IMR-90 (cell line): ENCODE measurements at regions not wholly inside any gene's neighbourhood (a gene's known extent, or its start where the extent isn't known, plus 50 kb on each side); places are given as distances from the start of the nearest gene placed in this dataset.

Experiments used
- ATAC-seq: fragments of 200-7000 bp; cut with Tn5 transposase; 2 replicates; pipeline ENCODE4 v1.9.1; 2020; ENCODE audit warnings: low read depth, mild to moderate bottlenecking, moderate library complexity
- BruUV-seq: library from RNA; stranded (reverse); fragments of 400-500 nt; replicated peaks from 2 replicates; lab custom pipeline; 2021; lab: Mats Ljungman, UMichigan
- CTCF ChIA-PET: fragments of 300-600 bp; formaldehyde crosslinking; extraction: SDS; loops from one replicate; lab custom pipeline; 2021; ENCODE audit warnings: antibody characterized with exemption; lab: Yijun Ruan, JAX
- POLR2A ChIA-PET: fragments of 300-600 bp; sonication (Branson Sonifier 250); formaldehyde crosslinking; loops from one replicate; lab custom pipeline; 2022; ENCODE audit warnings: antibody characterized with exemption; ENCODE audit not compliant: unreplicated experiment; lab: Charles Lee
- DNase-seq: peaks from one replicate; pipeline ENCODE4 v3.0.0; 2013
- H2AFZ ChIP-seq: replicated peaks from 2 replicates; pipeline ENCODE3; 2013; ENCODE audit warnings: low read length, mild to moderate bottlenecking; ENCODE audit not compliant: poor library complexity
- H2AK5ac ChIP-seq: 2 replicates; pipeline ENCODE4 v1.6.1; 2013; ENCODE audit warnings: low read depth, low read length, inconsistent platforms
- H2AK9ac ChIP-seq: replicated peaks from 2 replicates; pipeline ENCODE3; 2013; ENCODE audit warnings: mild to moderate bottlenecking, low read depth, low read length, moderate library complexity; ENCODE audit not compliant: poor library complexity
- H2BK120ac ChIP-seq: 2 replicates; pipeline ENCODE4 v1.6.1; 2013; ENCODE audit warnings: low read depth, low read length, inconsistent platforms
- H2BK15ac ChIP-seq: 3 replicates; pipeline ENCODE4 v1.6.1; 2013; ENCODE audit warnings: low read depth, low read length, inconsistent platforms
- H2BK20ac ChIP-seq: 2 replicates; pipeline ENCODE4 v1.6.1; 2013; ENCODE audit warnings: low read depth, mild to moderate bottlenecking, inconsistent platforms, low read length, moderate library complexity
- H2BK5ac ChIP-seq: 2 replicates; pipeline ENCODE4 v1.6.1; 2013; ENCODE audit warnings: mild to moderate bottlenecking, low read depth, low read length, inconsistent platforms; ENCODE audit not compliant: poor library complexity, severe bottlenecking
- H3K14ac ChIP-seq: replicated peaks from 2 replicates; pipeline ENCODE4 v1.6.1; 2013; ENCODE audit warnings: low read depth, low read length, inconsistent platforms
- H3K18ac ChIP-seq: 2 replicates; pipeline ENCODE4 v1.6.1; 2013; ENCODE audit warnings: low read depth, low read length, control low read depth
- H3K23ac ChIP-seq: 2 replicates; pipeline ENCODE4 v1.6.1; 2013; ENCODE audit warnings: low read depth, low read length, inconsistent platforms
- H3K27ac ChIP-seq: 2 replicates; pipeline ENCODE4 v1.5.1; 2013; ENCODE audit warnings: mild to moderate bottlenecking, control low read depth, low read length; ENCODE audit not compliant: insufficient read depth
- H3K27me3 ChIP-seq: 2 replicates; pipeline ENCODE4 v1.6.1; 2013; ENCODE audit warnings: low read length; ENCODE audit not compliant: control insufficient read depth, insufficient read depth
- H3K36me3 ChIP-seq: 2 replicates; pipeline ENCODE4 v1.6.1; 2013; ENCODE audit warnings: low read length, mixed read lengths; ENCODE audit not compliant: control insufficient read depth, insufficient read depth
- H3K4ac ChIP-seq: 2 replicates; pipeline ENCODE4 v1.6.1; 2013; ENCODE audit warnings: low read depth, low read length, inconsistent platforms
- H3K4me1 ChIP-seq: 2 replicates; pipeline ENCODE4 v1.6.1; 2013; ENCODE audit warnings: low read length, mixed read lengths; ENCODE audit not compliant: control insufficient read depth, insufficient read depth
- H3K4me2 ChIP-seq: 2 replicates; pipeline ENCODE4 v1.6.1; 2013; ENCODE audit warnings: low read depth, mild to moderate bottlenecking, control low read depth, low read length, moderate library complexity
- H3K4me3 ChIP-seq: 2 replicates; pipeline ENCODE4 v1.5.1; 2013; ENCODE audit warnings: low read depth, mild to moderate bottlenecking, control low read depth, low read length, moderate library complexity; ENCODE audit not compliant: insufficient read depth
- H3K56ac ChIP-seq: 2 replicates; pipeline ENCODE4 v1.6.1; 2013; ENCODE audit warnings: low read length, inconsistent platforms; ENCODE audit not compliant: insufficient read depth; ENCODE audit errors: extremely low read depth
- H3K79me1 ChIP-seq, 2 experiments: 2 replicates each; pipeline ENCODE4 v1.6.1; 2013; ENCODE audit warnings: low read length in 2 of 2, inconsistent platforms in 1 of 2, low read depth in 1 of 2
- H3K9ac ChIP-seq: 2 replicates; pipeline ENCODE4 v1.6.1; 2013; ENCODE audit warnings: low read depth, low read length, control low read depth
- H3K9me1 ChIP-seq: 2 replicates; pipeline ENCODE4 v1.6.1; 2013; ENCODE audit warnings: low read length, inconsistent platforms; ENCODE audit not compliant: insufficient read depth
- H3K9me3 ChIP-seq: 2 replicates; pipeline ENCODE4 v1.6.1; 2013; ENCODE audit warnings: low read length; ENCODE audit not compliant: control insufficient read depth, insufficient read depth
- H4K20me1 ChIP-seq: 2 replicates; pipeline ENCODE4 v1.6.1; 2013; ENCODE audit warnings: low read length, inconsistent platforms; ENCODE audit not compliant: insufficient read depth
- H4K5ac ChIP-seq: 2 replicates; pipeline ENCODE4 v1.6.1; 2013; ENCODE audit warnings: mild to moderate bottlenecking, low read depth, low read length, control low read depth
- H4K8ac ChIP-seq, 2 experiments: 2 replicates each; pipeline ENCODE4 v1.6.1; 2013; ENCODE audit warnings: low read depth in 2 of 2, low read length in 2 of 2, control low read depth in 1 of 2, inconsistent platforms in 1 of 2
- H4K91ac ChIP-seq: 2 replicates; pipeline ENCODE4 v1.6.1; 2013; ENCODE audit warnings: low read depth, low read length, inconsistent platforms; ENCODE audit not compliant: insufficient read depth
- BHLHE40 ChIP-seq: fragments of 150-350 bp; IDR thresholded peaks from 2 replicates; pipeline ENCODE4 v1.6.1; 2016; ENCODE audit warnings: mild to moderate bottlenecking, low read depth, low read length
- CHD1 ChIP-seq: IDR thresholded peaks from 2 replicates; pipeline ENCODE4 v1.6.1; 2012; ENCODE audit warnings: low read depth, low read length, improper control_type of control experiment
- MAZ ChIP-seq: IDR thresholded peaks from 2 replicates; pipeline ENCODE4 v1.6.1; 2012; ENCODE audit warnings: low read depth, mild to moderate bottlenecking, low read length, improper control_type of control experiment, moderate library complexity, borderline replicate concordance
- NFE2L2 ChIP-seq: fragments of 150-350 bp; IDR thresholded peaks from 2 replicates; pipeline ENCODE4 v1.6.1; 2016; ENCODE audit warnings: low read depth, mild to moderate bottlenecking, low read length
- WGBS, 2 experiments: methylation state at CpG; one replicate each; pipeline versions ENCODE4 v1.1.5 to v1.1.7; 2013; ENCODE audit warnings: missing lambda C conversion rate in 2 of 2; ENCODE audit not compliant: insufficient read length in 1 of 2; ENCODE audit errors: extremely low coverage in 2 of 2; 5-methylcytosine and 5-hydroxymethylcytosine counted together
- dilution Hi-C: fragments of 300-500 bp; cut with HindIII; formaldehyde crosslinking; loops from one replicate; pipeline ENCODE4 v1.14.3; 2018; ENCODE audit warnings: low sequenced_read_pairs; ENCODE audit not compliant: unreplicated experiment
- in situ Hi-C: fragments of 300-500 bp; cut with MboI; formaldehyde crosslinking; loops from 3 replicates; pipeline ENCODE4 v1.14.3; 2019; ENCODE audit warnings: low sequenced_read_pairs, inconsistent platforms, mixed read lengths
- intact Hi-C: fragments of 100-400 bp; cut with micrococcal nuclease; formaldehyde crosslinking; loops from 2 replicates; pipeline ENCODE4 v1.10.0; 2022

DNA sequence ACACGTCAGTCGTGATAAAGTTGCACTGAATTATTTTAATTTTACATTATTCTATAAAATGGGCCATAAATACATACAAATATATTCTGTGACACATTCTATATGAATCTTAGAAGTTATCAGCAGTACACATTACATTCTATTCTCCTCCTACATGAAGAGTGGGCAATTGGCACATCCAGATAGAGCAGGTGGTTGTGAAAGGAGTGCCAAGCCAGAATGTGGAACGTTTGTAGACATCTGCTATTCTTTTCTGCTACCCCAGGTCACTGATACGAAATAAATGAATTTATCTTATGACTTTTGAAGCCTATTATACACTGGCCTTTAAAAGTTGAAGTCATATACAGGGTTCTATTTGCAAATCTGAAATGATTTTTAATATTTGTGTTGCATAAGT, 373.2 kb downstream of the PCDH17 start:
- Histone ChIP-seq H3K23ac (no peak overlapping the region), H3K9ac (no peak overlapping the region), H3K14ac (no peak overlapping the region), H4K91ac (no peak overlapping the region), H2BK120ac (no peak overlapping the region), H2AFZ (no peak overlapping the region), H4K20me1 (no peaks in the 10 kb centered on the region), H3K4ac (no peak overlapping the region), H3K79me1 (no peaks in the 10 kb centered on the region), H3K18ac (no peak overlapping the region), H3K4me1 (no peaks in the 10 kb centered on the region), H3K56ac (no peak overlapping the region), H2BK20ac (no peak overlapping the region), H3K9me1 (no peaks in the 10 kb centered on the region), H3K27ac (no peak overlapping the region), H2AK9ac (no peak overlapping the region), H3K4me2 (no peak overlapping the region), H3K4me3 (no peak overlapping the region), H4K5ac (no peak overlapping the region), H3K27me3 (no peaks in the 10 kb centered on the region), H3K9me3 (no peaks in the 10 kb centered on the region), H2BK15ac (no peak overlapping the region), H4K8ac (no peak overlapping the region), H3K36me3 (no peaks in the 10 kb centered on the region), H2BK5ac (no peak overlapping the region), H2AK5ac (no peak overlapping the region)
- TF ChIP-seq NFE2L2 (no peak), MAZ (no peak), CHD1 (no peak), BHLHE40 (no peak)
- ChIA-PET POLR2A (no interaction called here), CTCF (no interaction called here)
- BruUV-seq: no TSS peak
- in situ Hi-C loops (no loop called here), intact Hi-C loops (no loop called here), dilution Hi-C loops (no loop called here)
- DNase-seq (no peak), ATAC-seq (no peak)
- whole genome bisulfite sequencing, 2 experiments: no CpG with 5 or more reads among the region's 4 CpGs
